SK-N-SH (cell line): ENCODE measurements at regions not wholly inside any gene's neighbourhood (a gene's known extent, or its start where the extent isn't known, plus 50 kb on each side); places are given as distances from the start of the nearest gene placed in this dataset.

Source experiments
- CTCF ChIA-PET: fragments of 300-600, 350-600 bp; formaldehyde crosslinking; extraction: SDS; loops from one replicate; lab custom pipeline; 2021; lab: Yijun Ruan, JAX
- POLR2A ChIA-PET: fragments of 350-600 bp; sonication (Branson Sonifier 250); formaldehyde crosslinking; extraction: SDS; loops from one replicate; lab custom pipeline; 2020; ENCODE audit warnings: antibody characterized with exemption, inconsistent platforms; lab: Yijun Ruan, JAX
- DNase-seq: peaks from one replicate; pipeline ENCODE4 v3.0.0; 2012
- H2AFZ ChIP-seq: fragments of 200-600 bp; sonication (generic); 2 replicates; pipeline ENCODE4 v1.8.1; 2016; ENCODE audit warnings: antibody characterized with exemption, mild to moderate bottlenecking, low read depth
- H3F3A ChIP-seq: fragments of 200-600 bp; sonication (generic); replicated peaks from 2 replicates; pipeline ENCODE3; 2016; ENCODE audit warnings: antibody characterized with exemption, mild to moderate bottlenecking; ENCODE audit not compliant: insufficient read depth
- H3K27ac ChIP-seq, 2 experiments: fragments of 200-500 bp in 1 of 2; fragments of 200-600 bp in 1 of 2; sonication (Bioruptor generic) in 1 of 2; sonication (generic), shearing (Covaris generic) in 1 of 2; 2 replicates each; pipeline versions ENCODE4 v1.5.1 to v1.6.1; 2014 to 2016; ENCODE audit warnings: low read depth in 2 of 2, inconsistent platforms in 1 of 2, low read length in 1 of 2, mild to moderate bottlenecking in 1 of 2, mixed read lengths in 1 of 2
- H3K27me3 ChIP-seq: fragments of 200-600 bp; sonication (generic), shearing (Covaris generic); 2 replicates; pipeline ENCODE4 v1.6.1; 2016; ENCODE audit warnings: mixed run types; ENCODE audit not compliant: insufficient read depth
- H3K36me3 ChIP-seq, 2 experiments: fragments of 200-500 bp in 1 of 2; fragments of 200-600 bp in 1 of 2; sonication (Bioruptor generic) in 1 of 2; sonication (generic) in 1 of 2; replicated peaks in 1 of 2; 2 replicates each; pipeline versions ENCODE3 to v1.5.1; 2014 to 2016; ENCODE audit warnings: low read length in 1 of 2, mild to moderate bottlenecking in 1 of 2; ENCODE audit not compliant: insufficient read depth in 2 of 2, control insufficient read depth in 1 of 2
- H3K4me1 ChIP-seq, 2 experiments: fragments of 200-500 bp in 1 of 2; fragments of 200-600 bp in 1 of 2; sonication (Bioruptor generic) in 1 of 2; sonication (generic), shearing (Covaris generic) in 1 of 2; 2 replicates each; pipeline versions ENCODE4 v1.5.1 to v1.6.1; 2014 to 2016; ENCODE audit warnings: low read depth in 1 of 2, low read length in 1 of 2, mixed run types in 1 of 2; ENCODE audit not compliant: insufficient read depth in 2 of 2, control insufficient read depth in 1 of 2
- H3K4me2 ChIP-seq: fragments of 200-600 bp; sonication (generic), shearing (Covaris generic); 2 replicates; pipeline ENCODE4 v1.6.1; 2017; ENCODE audit warnings: mixed run types
- H3K4me3 ChIP-seq, 2 experiments: fragments of 200-500 bp in 1 of 2; fragments of 200-600 bp in 1 of 2; sonication (Bioruptor generic) in 1 of 2; sonication (generic), shearing (Covaris generic) in 1 of 2; 2 replicates each; pipeline versions ENCODE4 v1.5.1 to v1.8.1; 2014 to 2016; ENCODE audit warnings: low read depth in 2 of 2, inconsistent platforms in 1 of 2, low read length in 1 of 2, mild to moderate bottlenecking in 1 of 2, mixed read lengths in 1 of 2, moderate library complexity in 1 of 2
- H3K79me2 ChIP-seq: fragments of 200-600 bp; sonication (generic); 2 replicates; pipeline ENCODE4 v1.8.1; 2017; ENCODE audit warnings: mild to moderate bottlenecking; ENCODE audit not compliant: insufficient read depth
- H3K9ac ChIP-seq: fragments of 200-600 bp; sonication (generic); 2 replicates; pipeline ENCODE4 v1.6.1; 2017; ENCODE audit warnings: mixed run types
- H3K9me2 ChIP-seq: fragments of 200-600 bp; sonication (generic); 2 replicates; pipeline ENCODE4 v1.6.1; 2017; ENCODE audit warnings: mixed run types
- H3K9me3 ChIP-seq: fragments of 200-600 bp; sonication (generic); 2 replicates; pipeline ENCODE4 v1.6.1; 2017; ENCODE audit warnings: mixed run types, mild to moderate bottlenecking, moderate library complexity
- H4K20me1 ChIP-seq: fragments of 200-600 bp; sonication (generic); 2 replicates; pipeline ENCODE4 v1.6.1; 2017; ENCODE audit warnings: mild to moderate bottlenecking, mixed run types; ENCODE audit not compliant: insufficient read depth
- CTCF ChIP-seq: fragments of 200-600 bp; sonication (generic); IDR thresholded peaks from 2 replicates; pipeline ENCODE4 v1.6.1; 2017; ENCODE audit warnings: antibody characterized with exemption, mild to moderate bottlenecking, moderate library complexity
- ELF1 ChIP-seq: IDR thresholded peaks from 2 replicates; pipeline ENCODE4 v1.4.0; 2012
- GABPA ChIP-seq: IDR thresholded peaks from 2 replicates; pipeline ENCODE4 v1.4.0; 2012; ENCODE audit warnings: low read depth, mild to moderate bottlenecking
- GATA2 ChIP-seq: sonication (generic); formaldehyde crosslinking; IDR thresholded peaks from 2 replicates; pipeline ENCODE4 v1.5.0; 2020; ENCODE audit warnings: mild to moderate bottlenecking, missing genetic modification reagents
- MXI1 ChIP-seq: IDR thresholded peaks from 2 replicates; pipeline ENCODE4 v1.6.1; 2012; ENCODE audit warnings: mild to moderate bottlenecking, low read depth, low read length, improper control_type of control experiment
- NFIC ChIP-seq: IDR thresholded peaks from 2 replicates; pipeline ENCODE4 v1.4.0; 2012; ENCODE audit warnings: borderline replicate concordance
- NRF1 ChIP-seq: IDR thresholded peaks from 2 replicates; pipeline ENCODE4 v1.6.1; 2012; ENCODE audit warnings: low read depth, mild to moderate bottlenecking, low read length
- RAD21 ChIP-seq: IDR thresholded peaks from 2 replicates; pipeline ENCODE4 v1.6.1; 2012; ENCODE audit warnings: mild to moderate bottlenecking, low read length
- RCOR1 ChIP-seq: fragments of 150-350 bp; IDR thresholded peaks from 2 replicates; pipeline ENCODE4 v1.6.1; 2017; ENCODE audit warnings: antibody characterized with exemption, low read length
- RXRA ChIP-seq: IDR thresholded peaks from 2 replicates; pipeline ENCODE4 v1.4.0; 2012; ENCODE audit warnings: low read depth, mild to moderate bottlenecking, borderline replicate concordance
- SMC3 ChIP-seq: IDR thresholded peaks from 2 replicates; pipeline ENCODE4 v1.6.1; 2012; ENCODE audit warnings: low read depth, low read length, improper control_type of control experiment
- TEAD4 ChIP-seq: IDR thresholded peaks from 2 replicates; pipeline ENCODE4 v1.4.0; 2012; ENCODE audit warnings: mild to moderate bottlenecking, borderline replicate concordance; ENCODE audit not compliant: insufficient read depth
- WGBS: methylation state at CpG from one replicate; pipeline ENCODE4 v1.1.6; 2017; ENCODE audit warnings: low lambda C conversion rate; 5-methylcytosine and 5-hydroxymethylcytosine counted together
- TF ChIP-seq, protein P1 (sequence below): fragments of 150-350 bp; IDR thresholded peaks from 2 replicates; pipeline ENCODE4 v1.6.1; 2017; ENCODE audit warnings: antibody characterized with exemption, low read length, low read depth, borderline replicate concordance
- TF ChIP-seq, protein P2 (sequence below): IDR thresholded peaks from 2 replicates; pipeline ENCODE4 v1.6.1; 2012; ENCODE audit warnings: mild to moderate bottlenecking, low read depth, low read length, moderate library complexity
- TF ChIP-seq, protein P3 (sequence below): IDR thresholded peaks from 2 replicates; pipeline ENCODE4 v1.4.0; 2012; ENCODE audit warnings: low read depth
- TF ChIP-seq, protein P4 (sequence below): IDR thresholded peaks from 2 replicates; pipeline ENCODE4; 2012

DNA sequence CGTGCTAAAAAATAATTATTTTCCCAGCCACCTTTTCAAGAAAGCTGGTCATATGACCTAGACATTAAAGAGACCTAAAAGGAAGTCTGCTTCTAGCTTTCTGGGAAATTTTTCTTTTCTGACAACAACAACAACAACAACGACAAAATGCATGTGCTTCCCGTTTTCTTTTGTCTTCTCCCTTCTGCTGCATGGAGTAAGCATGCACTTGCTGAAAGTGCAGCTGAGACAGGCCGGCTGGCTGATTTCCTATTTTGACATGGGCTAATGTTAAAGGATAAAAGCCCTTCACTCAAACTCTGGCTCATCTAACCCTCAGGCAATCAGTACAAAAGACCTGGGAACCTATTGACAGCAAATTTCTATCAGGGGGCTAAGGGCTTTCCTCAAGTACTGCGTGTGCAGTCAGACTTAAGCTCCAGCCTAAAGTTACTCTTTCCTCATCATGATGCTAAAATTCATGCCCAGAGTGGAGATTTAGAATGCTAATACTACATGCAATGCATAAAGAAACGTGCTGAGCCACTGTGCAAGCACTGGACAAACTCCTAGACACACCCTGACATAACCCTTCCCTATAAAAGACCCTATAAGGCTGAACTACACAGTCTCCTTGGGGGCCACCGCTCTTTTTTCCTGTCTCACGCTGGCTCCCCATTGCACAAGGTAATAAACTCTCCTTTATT lies 811.1 kb downstream of the UQCRFS1 start:
- POLR2A ChIA-PET, result no interaction called here
- Histone ChIP-seq H3K9me3 (no peaks in the 10 kb centered on the region), H3F3A (no peaks in the 10 kb centered on the region), H3K79me2 (no peaks in the 10 kb centered on the region)
- CTCF ChIA-PET, result no interaction called here
- TF ChIP-seq SMC3 (no peak), ELF1 (no peak), GATA2 (CRISPR knock-in tag) (no peak), RAD21 (no peak), NRF1 (no peak)
- TF ChIP-seq, all 33 proteins: peak for 0
- Histone ChIP-seq H3K27me3 (peaks cover 6% of the 10 kb centered on the region), H3K4me3 (no peak overlapping the region), H4K20me1 (no peaks in the 10 kb centered on the region), H3K36me3 (no peaks in the 10 kb centered on the region), H3K4me2 (no peak overlapping the region), H3K9ac (no peak overlapping the region), H3K27ac (no peak overlapping the region), H3K4me1 (no peaks in the 10 kb centered on the region), H2AFZ (no peak overlapping the region), H3K9me2 (no peaks in the 10 kb centered on the region)
- WGBS, result 6% methylated on average over 8 of the region's 8 CpGs
- DNase-seq, result no peak

GRCh38 chr19:28400953-28401671 lies 811.8 kb downstream of the UQCRFS1 start:
- Histone ChIP-seq H3K4me1 (no peaks in the 10 kb centered on the region), H3K9me2 (no peaks in the 10 kb centered on the region), H3K9ac (no peak overlapping the region), H3K4me3 (no peak overlapping the region), H3K9me3 (no peaks in the 10 kb centered on the region), H3K79me2 (no peaks in the 10 kb centered on the region), H3F3A (no peaks in the 10 kb centered on the region), H3K4me2 (no peak overlapping the region), H3K27ac (no peak overlapping the region), H2AFZ (no peak overlapping the region), H3K27me3 (peaks cover 6% of the 10 kb centered on the region), H3K36me3 (no peaks in the 10 kb centered on the region), H4K20me1 (no peaks in the 10 kb centered on the region)
- ChIA-PET CTCF (interaction anchor here (1.4 kb wide), 1 partner anchor 11 kb away, joined by 4 read pairs; no protein-coding TSS in a partner anchor), POLR2A (no interaction called here)
- TF ChIP-seq RXRA (no peak), TEAD4 (no peak), RCOR1 (no peak), NFIC (no peak), CTCF (no peak), GABPA (no peak), MXI1 (no peak), NRF1 (no peak)
- TF ChIP-seq, protein P1, sequence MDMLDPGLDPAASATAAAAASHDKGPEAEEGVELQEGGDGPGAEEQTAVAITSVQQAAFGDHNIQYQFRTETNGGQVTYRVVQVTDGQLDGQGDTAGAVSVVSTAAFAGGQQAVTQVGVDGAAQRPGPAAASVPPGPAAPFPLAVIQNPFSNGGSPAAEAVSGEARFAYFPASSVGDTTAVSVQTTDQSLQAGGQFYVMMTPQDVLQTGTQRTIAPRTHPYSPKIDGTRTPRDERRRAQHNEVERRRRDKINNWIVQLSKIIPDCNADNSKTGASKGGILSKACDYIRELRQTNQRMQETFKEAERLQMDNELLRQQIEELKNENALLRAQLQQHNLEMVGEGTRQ, result no peak
- TF ChIP-seq, protein P2, sequence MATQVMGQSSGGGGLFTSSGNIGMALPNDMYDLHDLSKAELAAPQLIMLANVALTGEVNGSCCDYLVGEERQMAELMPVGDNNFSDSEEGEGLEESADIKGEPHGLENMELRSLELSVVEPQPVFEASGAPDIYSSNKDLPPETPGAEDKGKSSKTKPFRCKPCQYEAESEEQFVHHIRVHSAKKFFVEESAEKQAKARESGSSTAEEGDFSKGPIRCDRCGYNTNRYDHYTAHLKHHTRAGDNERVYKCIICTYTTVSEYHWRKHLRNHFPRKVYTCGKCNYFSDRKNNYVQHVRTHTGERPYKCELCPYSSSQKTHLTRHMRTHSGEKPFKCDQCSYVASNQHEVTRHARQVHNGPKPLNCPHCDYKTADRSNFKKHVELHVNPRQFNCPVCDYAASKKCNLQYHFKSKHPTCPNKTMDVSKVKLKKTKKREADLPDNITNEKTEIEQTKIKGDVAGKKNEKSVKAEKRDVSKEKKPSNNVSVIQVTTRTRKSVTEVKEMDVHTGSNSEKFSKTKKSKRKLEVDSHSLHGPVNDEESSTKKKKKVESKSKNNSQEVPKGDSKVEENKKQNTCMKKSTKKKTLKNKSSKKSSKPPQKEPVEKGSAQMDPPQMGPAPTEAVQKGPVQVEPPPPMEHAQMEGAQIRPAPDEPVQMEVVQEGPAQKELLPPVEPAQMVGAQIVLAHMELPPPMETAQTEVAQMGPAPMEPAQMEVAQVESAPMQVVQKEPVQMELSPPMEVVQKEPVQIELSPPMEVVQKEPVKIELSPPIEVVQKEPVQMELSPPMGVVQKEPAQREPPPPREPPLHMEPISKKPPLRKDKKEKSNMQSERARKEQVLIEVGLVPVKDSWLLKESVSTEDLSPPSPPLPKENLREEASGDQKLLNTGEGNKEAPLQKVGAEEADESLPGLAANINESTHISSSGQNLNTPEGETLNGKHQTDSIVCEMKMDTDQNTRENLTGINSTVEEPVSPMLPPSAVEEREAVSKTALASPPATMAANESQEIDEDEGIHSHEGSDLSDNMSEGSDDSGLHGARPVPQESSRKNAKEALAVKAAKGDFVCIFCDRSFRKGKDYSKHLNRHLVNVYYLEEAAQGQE, result no peak
- TF ChIP-seq, protein P3, sequence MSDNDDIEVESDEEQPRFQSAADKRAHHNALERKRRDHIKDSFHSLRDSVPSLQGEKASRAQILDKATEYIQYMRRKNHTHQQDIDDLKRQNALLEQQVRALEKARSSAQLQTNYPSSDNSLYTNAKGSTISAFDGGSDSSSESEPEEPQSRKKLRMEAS, result no peak
- TF ChIP-seq, protein P4, sequence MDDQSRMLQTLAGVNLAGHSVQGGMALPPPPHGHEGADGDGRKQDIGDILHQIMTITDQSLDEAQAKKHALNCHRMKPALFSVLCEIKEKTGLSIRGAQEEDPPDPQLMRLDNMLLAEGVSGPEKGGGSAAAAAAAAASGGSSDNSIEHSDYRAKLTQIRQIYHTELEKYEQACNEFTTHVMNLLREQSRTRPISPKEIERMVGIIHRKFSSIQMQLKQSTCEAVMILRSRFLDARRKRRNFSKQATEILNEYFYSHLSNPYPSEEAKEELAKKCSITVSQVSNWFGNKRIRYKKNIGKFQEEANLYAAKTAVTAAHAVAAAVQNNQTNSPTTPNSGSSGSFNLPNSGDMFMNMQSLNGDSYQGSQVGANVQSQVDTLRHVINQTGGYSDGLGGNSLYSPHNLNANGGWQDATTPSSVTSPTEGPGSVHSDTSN, result no peak
- DNase-seq, result no peak
- 0% methylated on average over 5 of the region's 5 CpGs for WGBS
